ENCODE measurements at regions not wholly inside any gene's neighbourhood (a gene's known extent, or its start where the extent isn't known, plus 50 kb on each side); places are given as distances from the start of the nearest gene placed in this dataset.
"Not testable (repeated sequence)": the region's sequence is repeated elsewhere in the genome, so short reads cannot be mapped to it uniquely, and the experiment has no call there.

DNA sequence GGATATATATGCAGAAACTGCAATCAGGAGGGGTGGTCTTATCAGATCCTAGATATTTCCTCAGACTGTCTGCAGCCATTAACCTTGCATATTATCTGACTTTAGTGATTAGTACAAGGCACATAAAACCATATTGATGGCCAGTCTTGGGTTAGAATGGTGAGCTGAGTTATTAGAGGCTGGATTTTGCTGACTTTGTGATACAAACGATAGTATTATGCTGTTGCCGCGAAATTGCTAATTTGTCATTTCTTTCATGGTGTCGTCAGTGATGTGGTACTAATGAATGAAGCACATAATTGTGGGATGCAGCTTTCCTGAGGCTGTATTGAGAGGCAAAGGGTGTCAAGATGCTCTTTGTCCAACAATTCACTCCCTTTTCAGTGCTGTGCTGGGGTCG is 172.5 kb downstream of the TEX29 start:
- DNase-seq (ENCODE audit: low spot score): no peak

DNA sequence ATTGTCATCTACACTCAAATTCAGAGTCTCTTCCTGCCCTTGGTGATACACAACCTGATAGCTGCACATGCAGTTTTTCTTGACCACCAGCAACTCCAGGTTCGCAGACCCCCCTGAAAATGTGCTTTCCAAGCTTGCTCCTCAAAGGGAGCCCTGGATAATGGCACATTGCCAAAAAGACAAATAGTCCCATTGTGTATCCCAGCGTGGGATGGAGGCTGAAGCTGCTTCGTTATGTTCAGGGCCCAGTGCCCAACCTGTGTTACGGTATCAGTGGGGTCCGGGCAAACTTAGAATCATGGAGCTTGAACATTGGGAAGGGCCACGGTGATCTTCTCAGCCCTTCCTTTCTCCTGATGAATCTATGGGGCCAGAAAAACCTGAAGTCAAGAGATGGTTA is 173.0 kb downstream of the TEX29 start:
- DNase-seq (ENCODE audit: low spot score): no peak

DNA sequence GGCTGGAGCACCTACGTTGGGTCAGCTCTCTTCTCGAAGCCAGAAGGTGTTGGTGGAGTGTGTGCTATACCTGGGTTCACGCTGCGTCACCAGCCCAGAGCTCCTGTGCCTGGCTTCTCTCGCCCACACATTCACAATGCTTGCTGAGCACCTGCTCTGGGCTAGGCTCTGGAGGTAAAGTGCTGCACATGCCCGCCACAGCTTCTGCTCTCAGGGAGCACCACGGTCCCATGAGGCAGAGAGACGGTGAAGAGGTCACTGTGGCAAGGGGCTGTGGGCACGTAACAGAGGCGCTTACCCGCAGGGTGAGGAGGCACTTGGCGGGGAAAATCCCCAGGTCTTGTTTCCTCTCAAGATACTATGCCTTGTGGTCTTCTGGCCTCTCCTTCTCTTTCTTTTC is 174.2 kb downstream of the TEX29 start:
- no peak for DNase-seq (ENCODE audit: low spot score)

DNA sequence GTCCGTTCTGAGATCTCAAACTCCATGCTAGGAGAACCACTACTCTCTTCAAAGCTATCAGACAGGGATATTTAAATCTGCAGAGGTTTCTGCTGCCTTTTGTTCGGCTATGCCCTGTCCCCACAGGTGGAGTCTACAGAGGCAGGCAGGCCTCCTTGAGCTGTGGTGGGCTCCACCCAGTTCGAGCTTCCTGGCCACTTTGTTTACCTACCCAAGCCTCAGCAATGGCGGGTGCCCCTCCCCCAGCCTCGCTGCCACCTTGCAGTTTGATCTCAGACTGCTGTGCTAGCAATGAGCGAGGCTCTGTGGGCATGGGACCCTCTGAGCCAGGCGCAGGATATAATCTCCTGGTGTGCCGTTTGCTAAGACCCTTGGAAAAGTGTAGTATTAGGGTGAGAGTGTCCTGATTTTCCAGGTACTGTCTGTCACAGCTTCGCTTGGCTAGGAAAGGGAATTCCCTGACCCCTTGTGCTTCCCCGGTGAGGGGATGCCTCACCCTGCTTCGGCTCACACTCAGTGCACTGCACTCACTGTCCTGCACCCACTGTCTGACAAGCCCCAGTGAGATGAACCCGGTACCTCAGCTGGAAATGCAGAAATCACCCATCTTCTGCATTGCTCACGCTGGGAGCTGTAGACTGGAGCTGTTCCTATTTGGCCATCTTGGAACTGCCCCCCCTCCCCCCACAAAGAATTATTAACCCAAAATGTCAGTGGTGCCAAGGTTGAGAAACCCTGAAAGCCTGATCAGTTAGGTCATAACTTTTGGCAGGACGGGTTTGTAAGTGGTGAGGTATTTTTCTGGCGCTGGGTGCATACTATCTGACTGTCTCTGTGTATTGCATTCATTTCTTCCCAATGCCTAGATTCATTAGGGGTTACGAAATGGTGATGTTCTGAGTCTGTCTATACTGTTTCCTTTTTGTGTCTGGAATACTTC is 181.4 kb downstream of the TEX29 start:
- DNase-seq (ENCODE audit: low spot score): not testable (repeated sequence)

DNA sequence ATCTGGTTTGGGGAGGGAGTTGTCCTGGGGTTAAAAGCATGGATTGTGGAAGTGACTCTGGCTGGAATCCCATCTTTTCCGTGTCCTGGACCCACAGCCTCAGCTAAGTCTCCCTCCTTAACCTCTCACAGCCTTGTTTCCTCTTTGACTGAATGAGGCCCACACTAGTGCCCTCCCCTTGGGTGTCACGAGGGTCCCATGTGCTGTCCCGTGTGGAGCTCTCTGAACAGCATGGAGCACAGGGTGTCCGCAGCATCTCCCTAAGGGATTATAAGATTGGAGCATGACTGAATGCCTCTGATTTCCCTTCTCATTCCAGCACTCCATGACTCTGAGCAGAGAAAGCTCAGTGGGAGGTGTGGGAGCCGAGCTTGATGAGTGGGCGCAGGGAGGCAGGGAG is 182.5 kb downstream of the TEX29 start:
- no peak for DNase-seq (ENCODE audit: low spot score)

GRCh38 chr13:111503376-111503775 is 182.9 kb downstream of the TEX29 start:
- DNase-seq (ENCODE audit: low spot score): no peak

GRCh38 chr13:111503905-111504695 is 183.7 kb downstream of the TEX29 start:
- no peak for DNase-seq (ENCODE audit: low spot score)

DNA sequence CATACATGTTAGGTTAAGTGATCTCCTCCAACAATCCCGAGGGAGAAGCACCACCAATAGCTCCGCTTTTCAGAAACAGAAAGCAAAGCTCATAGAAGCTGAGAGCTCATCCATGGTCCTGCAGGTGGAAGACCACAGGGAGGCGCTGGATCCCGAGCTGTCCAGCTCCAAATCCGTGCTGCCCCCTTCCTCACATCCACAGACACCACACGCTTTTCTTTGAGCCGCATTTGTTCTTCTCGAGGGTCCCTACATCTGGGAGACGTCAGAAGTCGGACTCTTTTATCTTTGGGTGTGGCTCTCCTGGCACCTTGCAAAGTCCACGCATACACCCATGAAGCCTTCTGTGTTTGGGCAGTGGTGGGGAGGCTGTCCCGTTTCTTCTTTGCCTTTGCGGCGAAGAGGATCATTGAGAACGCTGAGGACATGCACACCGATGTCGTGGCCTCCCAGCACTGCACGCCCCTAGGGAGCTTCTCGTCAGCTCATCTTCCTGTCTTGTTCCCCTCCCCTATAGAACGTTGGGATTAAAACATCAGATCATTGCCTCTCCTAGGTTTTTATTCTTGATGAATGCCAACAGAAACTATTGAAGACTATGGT is 184.8 kb downstream of the TEX29 start:
- DNase-seq (ENCODE audit: low spot score): no peak

DNA sequence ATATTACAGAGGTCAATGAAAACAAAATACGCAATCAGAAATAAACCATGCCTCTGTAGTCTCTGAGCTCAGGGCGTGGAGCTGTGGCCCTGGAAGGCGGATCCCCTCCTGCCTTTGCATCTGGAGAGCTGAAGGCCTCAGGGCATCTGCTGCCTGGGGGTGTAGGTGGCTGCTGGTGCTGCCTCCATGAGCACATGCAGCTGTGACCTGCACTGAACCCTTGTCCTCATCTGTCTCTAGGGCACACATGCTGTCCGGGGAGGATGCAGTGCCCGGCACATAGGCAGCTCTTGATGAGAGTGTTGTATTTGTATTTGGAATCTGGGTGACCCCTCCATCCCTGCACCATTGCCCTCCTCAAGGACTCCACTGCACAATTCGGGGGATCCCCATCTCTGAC is 185.7 kb downstream of the TEX29 start:
- no peak for DNase-seq (ENCODE audit: low spot score)

DNA sequence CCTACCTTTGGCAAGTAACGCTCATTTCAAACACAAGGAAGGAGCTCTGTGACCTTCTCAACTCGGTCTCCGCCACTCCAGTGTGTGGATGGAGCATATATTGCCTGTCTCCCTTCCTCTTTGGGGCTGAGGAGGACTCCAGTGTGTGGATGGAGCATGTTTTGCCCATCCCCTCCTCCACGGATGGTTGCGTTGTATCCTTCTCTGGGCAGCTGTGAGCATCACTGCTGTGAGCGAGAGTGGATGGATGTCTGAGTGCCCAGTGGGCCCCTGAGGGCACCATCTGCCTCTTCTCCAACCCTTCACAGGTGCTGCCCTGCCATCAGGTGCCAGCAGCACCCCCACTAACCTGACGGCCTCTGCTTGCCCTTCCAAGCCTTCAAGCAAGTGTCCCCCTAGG is 186.2 kb downstream of the TEX29 start:
- no peak for DNase-seq (ENCODE audit: low spot score)

- peak; percentile 22 for DNase-seq (ENCODE audit: low spot score)
Measured at GRCh38 chr13:111508164-111508870, 187.9 kb downstream of the TEX29 start.

DNA sequence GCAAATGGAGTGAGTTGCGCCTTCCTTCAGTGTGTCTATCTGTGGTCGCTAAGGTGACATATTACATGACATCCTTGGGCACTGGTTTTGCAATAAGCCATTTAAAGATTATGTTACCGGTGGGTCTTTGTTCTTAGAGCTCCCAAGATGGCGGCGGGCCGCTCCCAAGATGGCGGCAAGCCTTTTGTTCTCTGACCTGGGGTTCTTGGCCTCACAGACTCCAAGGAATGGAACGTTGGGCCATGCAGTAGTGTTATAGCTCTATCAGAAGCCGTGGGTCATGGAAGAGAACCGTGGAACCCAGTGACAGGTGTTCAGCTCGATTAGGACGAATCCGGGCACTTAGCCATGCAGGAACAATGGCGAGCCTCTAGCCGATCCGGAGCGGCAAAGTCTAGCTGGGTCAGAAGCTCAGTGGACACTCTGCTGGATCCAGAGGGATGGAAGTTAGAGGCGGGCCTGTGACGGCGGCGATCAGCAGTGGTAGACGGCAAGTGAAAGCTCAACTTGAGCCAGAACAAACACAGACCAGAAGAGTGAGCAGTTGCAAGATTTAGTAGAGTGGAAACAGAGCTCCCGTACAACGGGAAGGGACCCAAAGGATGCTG is 188.6 kb downstream of the TEX29 start:
- peak; percentile 18 for DNase-seq (ENCODE audit: low spot score)

DNA sequence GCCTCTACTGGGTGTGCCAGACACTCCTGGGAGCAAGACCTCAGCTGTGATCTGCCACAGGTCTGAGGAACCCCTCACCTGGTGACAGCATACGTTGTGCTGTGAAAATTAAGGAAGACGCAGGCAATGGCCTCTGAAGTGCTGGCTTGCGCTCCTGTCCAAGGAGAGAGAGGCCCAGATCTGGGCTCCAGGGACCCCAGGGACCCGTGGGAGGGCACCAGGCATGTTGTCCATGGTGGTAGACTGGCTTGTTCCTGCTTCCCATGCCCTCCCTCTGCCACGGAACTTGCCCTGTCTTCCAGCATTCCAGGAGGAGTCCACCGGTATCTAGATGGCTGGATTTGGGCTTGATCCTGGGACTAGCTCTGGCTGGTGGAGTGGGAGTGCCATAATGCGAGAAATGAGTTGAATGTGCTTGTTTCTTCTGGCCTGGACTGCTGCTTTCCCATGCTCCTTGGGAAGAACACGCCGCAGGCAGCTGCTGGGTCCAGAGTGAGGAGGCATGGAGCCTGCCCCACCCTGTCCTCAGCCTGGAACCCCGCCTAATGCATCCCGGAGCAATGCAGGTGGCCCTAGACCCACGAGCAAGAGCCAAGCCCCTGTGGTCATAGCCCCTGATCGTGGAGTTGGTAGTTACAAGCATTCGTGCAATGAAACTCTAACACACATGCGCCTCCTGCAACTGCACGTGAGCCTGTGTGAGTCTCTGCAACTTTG is 190.2 kb downstream of the TEX29 start:
- DNase-seq (ENCODE audit: low spot score): no peak

- no peak for DNase-seq (ENCODE audit: low spot score)
Measured at GRCh38 chr13:111511219-111511732, 190.8 kb downstream of the TEX29 start.

DNA sequence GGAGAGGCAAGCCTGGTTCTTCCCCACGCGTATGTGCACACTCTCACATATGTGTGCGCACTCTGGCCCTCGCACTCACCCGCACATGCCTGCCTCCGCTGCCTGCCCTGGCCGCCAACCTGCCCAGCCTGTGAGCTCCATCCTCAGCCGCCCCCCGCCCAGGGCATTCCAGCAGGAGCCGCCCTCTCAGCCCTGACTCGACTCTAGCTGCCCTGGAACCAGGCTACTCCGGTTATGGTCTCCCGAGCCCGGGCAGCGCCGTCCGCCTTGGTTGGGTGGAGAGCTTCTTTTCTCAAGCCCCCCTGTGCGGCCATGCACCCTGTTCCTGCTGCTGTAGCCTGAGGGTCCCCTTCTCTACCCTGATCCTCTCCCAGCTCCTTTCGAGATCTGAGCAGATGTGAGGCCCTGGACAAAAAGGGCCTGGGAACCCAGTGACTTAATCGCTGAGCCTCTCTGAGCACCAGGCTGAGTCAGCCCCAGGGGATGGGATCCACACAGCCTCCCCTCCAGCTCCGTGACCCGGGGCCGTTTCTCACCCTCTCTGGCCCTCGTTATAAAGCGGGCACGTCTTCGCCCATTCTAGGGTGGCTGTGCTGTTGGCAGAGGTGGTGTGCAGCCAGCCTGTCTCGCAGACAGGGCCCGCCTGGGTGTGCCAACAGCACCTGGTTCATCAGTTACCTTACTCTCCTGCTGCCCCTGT is 191.5 kb downstream of the TEX29 start:
- DNase-seq (ENCODE audit: low spot score): no peak

- DNase-seq (ENCODE audit: low spot score): no peak
Measured at GRCh38 chr13:111512707-111513106, 192.3 kb downstream of the TEX29 start.

GRCh38 chr13:111513766-111514609 is 193.5 kb downstream of the TEX29 start:
- DNase-seq (ENCODE audit: low spot score): no peak

- DNase-seq (ENCODE audit: low spot score): no peak
Measured at GRCh38 chr13:111514610-111515306, 194.3 kb downstream of the TEX29 start.

GRCh38 chr13:111515307-111515617 is 194.8 kb downstream of the TEX29 start:
- no peak for DNase-seq (ENCODE audit: low spot score)

All from ureter (tissue), 1 donor.